Thyroid gland (tissue), 4 donors: ENCODE measurements at regions not wholly inside any gene's neighbourhood (a gene's known extent, or its start where the extent isn't known, plus 50 kb on each side); places are given as distances from the start of the nearest gene placed in this dataset.

Source experiments
- DNase-seq, 2 donors: peaks; one replicate each; pipeline ENCODE4 v3.0.0-alpha.2; 2019
- H3K27ac ChIP-seq, 3 donors: fragments of 200-600 bp; sonication (generic); 1 replicate in 2 of 3; 2 replicates in 1 of 3; pipeline ENCODE4 v1.5.1; 2016 to 2019; ENCODE audit warnings: mild to moderate bottlenecking in 1 of 3, moderate library complexity in 1 of 3
- H3K27me3 ChIP-seq: fragments of 200-600 bp; sonication (generic); one replicate; pipeline ENCODE4 v1.5.1; 2019
- H3K36me3 ChIP-seq, 2 donors: fragments of 200-600 bp; sonication (generic); one replicate each; pipeline ENCODE4 v1.5.1; 2016 to 2019
- H3K4me1 ChIP-seq, 2 donors: fragments of 200-600 bp; sonication (generic); one replicate each; pipeline ENCODE4 v1.5.1; 2017 to 2019
- H3K4me3 ChIP-seq, 3 donors: fragments of 200-600 bp; sonication (generic); replicated peaks in 1 of 3; 1 replicate in 2 of 3; 2 replicates in 1 of 3; pipeline ENCODE4 v1.5.1; 2016; ENCODE audit warnings: mild to moderate bottlenecking in 1 of 3
- H3K9me3 ChIP-seq: fragments of 200-600 bp; sonication (generic); one replicate; pipeline ENCODE4 v1.5.1; 2017
- CTCF ChIP-seq, 6 experiments: fragments of 200-600 bp in 3 of 6; fragments of 450-650 bp in 3 of 6; sonication (generic) in 3 of 6; IDR thresholded peaks; one replicate each; pipeline ENCODE4 v1.5.1; 2016 to 2019; ENCODE audit warnings: antibody characterized with exemption in 6 of 6, mild to moderate bottlenecking in 2 of 6, inconsistent platforms in 1 of 6, moderate library complexity in 1 of 6
- POLR2A ChIP-seq, 2 donors: fragments of 450-650 bp; IDR thresholded peaks; one replicate each; pipeline ENCODE4 v1.6.1; 2017; ENCODE audit warnings: antibody characterized with exemption in 2 of 2, mild to moderate bottlenecking in 2 of 2, moderate library complexity in 1 of 2
- WGBS, 2 donors: methylation state at CpG; one replicate each; pipeline ENCODE4 v1.1.5; 2017; 5-methylcytosine and 5-hydroxymethylcytosine counted together
- intact Hi-C: fragments of 100-400 bp; cut with DNase I; formaldehyde crosslinking; loops from one replicate; pipeline ENCODE4 v1.15.1; 2023

GRCh38 chr15:70343961-70344621 is 246.4 kb upstream of the TLE3 start:
- Histone ChIP-seq H3K27me3 (no peaks in the 10 kb centered on the region), H3K27ac (no peak overlapping the region), H3K4me3 (no peak overlapping the region), H3K36me3 (no peaks in the 10 kb centered on the region), H3K4me1 (peaks cover 0 to 18% of the 10 kb centered on the region in 2 donors), H3K9me3 (no peaks in the 10 kb centered on the region)
- no peak for DNase-seq
- intact Hi-C loops = no loop called here
- no peak for TF ChIP-seq CTCF (IDR thresholded peaks at IDR 0.05)
- TF ChIP-seq POLR2A (IDR thresholded peaks at IDR 0.05) = no peak
- WGBS, 2 donors = 91 to 93% methylated on average over 17 of the region's 17 CpGs

GRCh38 chr15:70342554-70343548 is 245.1 kb upstream of the TLE3 start:
- no peak for DNase-seq
- H3K4me3 ChIP-seq = no peak overlapping the region
- no peak overlapping the region for H3K27ac ChIP-seq
- H3K9me3 ChIP-seq = no peaks in the 10 kb centered on the region
- no peaks in the 10 kb centered on the region for H3K36me3 ChIP-seq
- TF ChIP-seq POLR2A (IDR thresholded peaks at IDR 0.05) = no peak
- no peak for TF ChIP-seq CTCF (IDR thresholded peaks at IDR 0.05)
- peaks cover 0 to 16% of the 10 kb centered on the region in 2 donors for H3K4me1 ChIP-seq
- WGBS, 2 donors = 90 to 99% methylated on average over 8 of the region's 8 CpGs
- intact Hi-C loops = no loop called here
- no peaks in the 10 kb centered on the region for H3K27me3 ChIP-seq

GRCh38 chr15:70342141-70342540 is 244.4 kb upstream of the TLE3 start:
- no peaks in the 10 kb centered on the region for H3K9me3 ChIP-seq
- DNase-seq = no peak
- 89 to 92% methylated on average over 7 of the region's 7 CpGs for WGBS, 2 donors
- H3K4me1 ChIP-seq = peaks cover 0 to 16% of the 10 kb centered on the region in 2 donors
- H3K27me3 ChIP-seq = no peaks in the 10 kb centered on the region
- no peaks in the 10 kb centered on the region for H3K36me3 ChIP-seq
- H3K27ac ChIP-seq = no peak overlapping the region
- no peak for TF ChIP-seq POLR2A (IDR thresholded peaks at IDR 0.05)
- TF ChIP-seq CTCF (IDR thresholded peaks at IDR 0.05) = no peak
- no peak overlapping the region for H3K4me3 ChIP-seq
- intact Hi-C loops = no loop called here

GRCh38 chr15:70341566-70341965 is 243.8 kb upstream of the TLE3 start:
- H3K4me1 ChIP-seq = peaks cover 0 to 16% of the 10 kb centered on the region in 2 donors
- intact Hi-C loops = no loop called here
- no peaks in the 10 kb centered on the region for H3K9me3 ChIP-seq
- no peak overlapping the region for H3K27ac ChIP-seq
- 78 to 79% methylated on average over 5 of the region's 5 CpGs for WGBS, 2 donors
- H3K27me3 ChIP-seq = no peaks in the 10 kb centered on the region
- H3K36me3 ChIP-seq = no peaks in the 10 kb centered on the region
- no peak for DNase-seq
- TF ChIP-seq CTCF (IDR thresholded peaks at IDR 0.05) (no peak), POLR2A (IDR thresholded peaks at IDR 0.05) (no peak)
- no peak overlapping the region for H3K4me3 ChIP-seq

GRCh38 chr15:70340494-70340870 is 242.8 kb upstream of the TLE3 start:
- no peak for DNase-seq
- Histone ChIP-seq H3K27ac (no peak overlapping the region), H3K4me3 (no peak overlapping the region), H3K36me3 (no peaks in the 10 kb centered on the region), H3K27me3 (no peaks in the 10 kb centered on the region), H3K4me1 (peaks cover 0 to 16% of the 10 kb centered on the region in 2 donors), H3K9me3 (no peaks in the 10 kb centered on the region)
- TF ChIP-seq CTCF (IDR thresholded peaks at IDR 0.05) = no peak
- no peak for TF ChIP-seq POLR2A (IDR thresholded peaks at IDR 0.05)
- intact Hi-C loops = no loop called here
- WGBS, 2 donors = 74 to 94% methylated on average over 1 of the region's 1 CpG
